SK-N-SH treated with all-trans-retinoic acid at 6 μM for 48 hours (cell line): ENCODE measurements at regions not wholly inside any gene's neighbourhood (a gene's known extent, or its start where the extent isn't known, plus 50 kb on each side); places are given as distances from the start of the nearest gene placed in this dataset.
A peak's percentile ranks its signal among the peaks of the same experiment; 100 is the strongest.

Source experiments
- ATAC-seq: fragments of 200-7000 bp; cut with Tn5 transposase; 3 replicates; pipeline ENCODE4 v1.9.1; 2020; ENCODE audit warnings: mild to moderate bottlenecking, moderate library complexity
- ARNTL ChIP-seq: fragments of 450-650 bp; formaldehyde crosslinking; IDR thresholded peaks from 2 replicates; pipeline ENCODE4 v1.5.0; 2020; ENCODE audit warnings: low read depth, mild to moderate bottlenecking, moderate library complexity, borderline replicate concordance
- CREB5 ChIP-seq: fragments of 250-450 bp; sonication (Bioruptor Pico); IDR thresholded peaks from 2 replicates; pipeline ENCODE4 v1.5.1; 2020; ENCODE audit warnings: low read depth, mild to moderate bottlenecking, moderate library complexity
- CSDC2 ChIP-seq: fragments of 250-450 bp; sonication (Bioruptor Pico); IDR thresholded peaks from 2 replicates; pipeline ENCODE4 v1.5.0; 2020; ENCODE audit warnings: mild to moderate bottlenecking, moderate library complexity
- ESRRG ChIP-seq: fragments of 250-450 bp; sonication (Bioruptor Pico); IDR thresholded peaks from 2 replicates; pipeline ENCODE4 v1.6.1; 2021; ENCODE audit warnings: mild to moderate bottlenecking
- GLIS3 ChIP-seq: fragments of 250-450 bp; sonication (Bioruptor Pico); IDR thresholded peaks from 2 replicates; pipeline ENCODE4 v1.5.0; 2020; ENCODE audit warnings: mild to moderate bottlenecking, moderate library complexity
- ISL1 ChIP-seq: fragments of 250-450 bp; sonication (Bioruptor Pico); IDR thresholded peaks from 2 replicates; pipeline ENCODE4 v2.1.2; 2022; ENCODE audit warnings: mild to moderate bottlenecking, moderate library complexity
- POU6F1 ChIP-seq: fragments of 250-450 bp; sonication (Bioruptor Pico); IDR thresholded peaks from 2 replicates; pipeline ENCODE4 v1.8.0; 2021; ENCODE audit warnings: low read depth, mild to moderate bottlenecking, moderate library complexity, borderline replicate concordance
- RARB ChIP-seq: fragments of 250-450 bp; sonication (Bioruptor Pico); IDR thresholded peaks from 2 replicates; pipeline ENCODE4 v1.8.0; 2021; ENCODE audit warnings: mild to moderate bottlenecking, moderate library complexity
- SNAI2 ChIP-seq: fragments of 250-450 bp; sonication (Bioruptor Pico); IDR thresholded peaks from 2 replicates; pipeline ENCODE4 v1.5.0; 2020; ENCODE audit warnings: mild to moderate bottlenecking, moderate library complexity
- TCF4 ChIP-seq: fragments of 250-450 bp; sonication (Bioruptor Pico); IDR thresholded peaks from 2 replicates; pipeline ENCODE4 v1.8.0; 2021; ENCODE audit warnings: mild to moderate bottlenecking, moderate library complexity, borderline replicate concordance
- TOX ChIP-seq: fragments of 250-450 bp; sonication (Bioruptor Pico); IDR thresholded peaks from 2 replicates; pipeline ENCODE4 v1.8.0; 2021; ENCODE audit warnings: mild to moderate bottlenecking, moderate library complexity, borderline replicate concordance
- ZC3H10 ChIP-seq: fragments of 250-450 bp; sonication (Bioruptor Pico); IDR thresholded peaks from 2 replicates; pipeline ENCODE4 v1.5.1; 2021; ENCODE audit warnings: mild to moderate bottlenecking, moderate library complexity
- ZFP3 ChIP-seq: fragments of 250-450 bp; sonication (Bioruptor Pico); IDR thresholded peaks from 2 replicates; pipeline ENCODE4 v1.5.0; 2020; ENCODE audit warnings: mild to moderate bottlenecking, moderate library complexity
- ZFP30 ChIP-seq: fragments of 450-650 bp; formaldehyde crosslinking; IDR thresholded peaks from 2 replicates; pipeline ENCODE4 v1.5.0; 2022; ENCODE audit warnings: mild to moderate bottlenecking, moderate library complexity
- ZNF565 ChIP-seq: fragments of 450-650 bp; formaldehyde crosslinking; conservative IDR thresholded peaks from 2 replicates; pipeline ENCODE4 v1.5.0; 2020; ENCODE audit warnings: low read depth, mild to moderate bottlenecking, moderate library complexity
- ZNF70 ChIP-seq: fragments of 450-650 bp; formaldehyde crosslinking; IDR thresholded peaks from 2 replicates; pipeline ENCODE4 v1.5.0; 2020; ENCODE audit warnings: mild to moderate bottlenecking, moderate library complexity
- ZNF8 ChIP-seq: fragments of 450-650 bp; formaldehyde crosslinking; IDR thresholded peaks from 2 replicates; pipeline ENCODE4 v1.5.0; 2020; ENCODE audit warnings: mild to moderate bottlenecking, moderate library complexity
- TF ChIP-seq, protein P1 (sequence below): fragments of 250-450 bp; sonication (Bioruptor Pico); IDR thresholded peaks from 2 replicates; pipeline ENCODE4 v1.5.1; 2021; ENCODE audit warnings: mild to moderate bottlenecking, moderate library complexity
- TF ChIP-seq, protein P2 (sequence below): fragments of 250-450 bp; sonication (Bioruptor Pico); IDR thresholded peaks from 2 replicates; pipeline ENCODE4 v1.5.0; 2020; ENCODE audit warnings: mild to moderate bottlenecking, moderate library complexity

DNA sequence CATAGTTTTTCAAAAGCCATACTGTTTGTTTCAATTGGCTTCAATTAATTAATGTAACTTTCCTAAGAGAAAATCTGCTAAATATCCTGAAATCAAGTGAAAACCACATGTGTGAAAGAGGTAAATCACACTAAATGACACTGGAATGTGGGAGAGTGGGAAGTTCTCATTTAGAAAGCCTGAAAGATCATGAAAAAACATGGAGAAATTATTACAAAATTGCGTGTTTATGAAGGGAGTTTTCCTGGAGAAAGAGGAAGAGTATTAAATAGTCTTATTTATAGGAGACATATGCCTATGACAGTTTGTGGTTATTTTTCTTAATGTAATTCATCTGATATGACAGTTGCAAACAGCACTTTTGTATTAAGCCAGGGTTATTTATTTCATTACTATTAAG is 183.7 kb downstream of the DKK2 start:
- no peak for TF ChIP-seq GLIS3 (CRISPR knock-in tag)
- no peak for TF ChIP-seq ESRRG (CRISPR knock-in tag)
- TF ChIP-seq ZNF565 (CRISPR knock-in tag) = no peak
- no peak for TF ChIP-seq ZNF8 (CRISPR knock-in tag)
- no peak; the same call in 2 of the 3 replicates for ATAC-seq

DNA sequence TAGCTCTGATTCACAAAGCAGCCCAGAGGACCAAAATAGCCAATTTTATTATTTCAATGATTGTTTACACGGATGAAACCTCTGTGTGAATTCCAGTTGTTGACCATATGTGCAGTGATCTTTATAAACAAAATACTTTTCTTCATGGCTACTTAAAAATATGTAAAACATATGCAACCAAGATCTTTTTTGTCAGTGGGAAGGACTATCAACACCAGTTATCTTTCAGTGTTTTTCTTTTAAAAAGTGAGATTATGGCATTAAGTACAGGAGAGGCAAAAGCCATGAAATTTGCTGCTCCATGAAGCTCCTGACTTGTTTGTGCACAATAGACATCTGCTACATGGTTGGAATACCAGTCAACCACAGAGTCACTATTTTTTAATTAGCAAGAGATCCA is 184.4 kb downstream of the DKK2 start:
- TF ChIP-seq ZNF70 (no peak), ZFP30 (CRISPR knock-in tag) (no peak)
- ATAC-seq = peak; percentile 28; the same call in 2 of the 3 replicates

DNA sequence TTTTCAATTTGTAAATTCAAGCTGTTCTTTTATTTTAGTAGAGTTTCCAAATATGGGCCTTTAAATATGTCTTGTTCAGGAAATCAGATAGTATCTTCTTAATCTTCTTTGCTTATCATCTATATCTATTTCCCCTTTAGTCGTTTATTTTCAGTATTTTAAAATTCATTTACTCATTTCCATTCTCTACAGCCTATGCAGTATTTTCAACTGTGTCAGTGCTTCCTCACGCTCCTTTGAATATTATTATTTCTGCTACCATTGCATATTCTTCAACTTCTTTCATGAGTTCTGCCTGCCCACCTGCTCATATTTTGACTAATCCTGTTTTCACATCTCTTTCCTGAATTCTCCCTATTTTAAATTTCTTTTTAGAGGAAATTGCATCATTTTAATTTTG is 185.4 kb downstream of the DKK2 start:
- no peak for ATAC-seq
- TF ChIP-seq ISL1 (CRISPR knock-in tag) (no peak), POU6F1 (no peak), TCF4 (no peak), RARB (CRISPR knock-in tag) (no peak), ZFP30 (CRISPR knock-in tag) (no peak), ZFP3 (CRISPR knock-in tag) (no peak), CSDC2 (CRISPR knock-in tag) (no peak), TOX (no peak), GLIS3 (CRISPR knock-in tag) (no peak), ZNF565 (CRISPR knock-in tag) (no peak), SNAI2 (CRISPR knock-in tag) (no peak), ZNF8 (CRISPR knock-in tag) (no peak), ARNTL (CRISPR knock-in tag) (no peak)
- TF ChIP-seq, protein P1, sequence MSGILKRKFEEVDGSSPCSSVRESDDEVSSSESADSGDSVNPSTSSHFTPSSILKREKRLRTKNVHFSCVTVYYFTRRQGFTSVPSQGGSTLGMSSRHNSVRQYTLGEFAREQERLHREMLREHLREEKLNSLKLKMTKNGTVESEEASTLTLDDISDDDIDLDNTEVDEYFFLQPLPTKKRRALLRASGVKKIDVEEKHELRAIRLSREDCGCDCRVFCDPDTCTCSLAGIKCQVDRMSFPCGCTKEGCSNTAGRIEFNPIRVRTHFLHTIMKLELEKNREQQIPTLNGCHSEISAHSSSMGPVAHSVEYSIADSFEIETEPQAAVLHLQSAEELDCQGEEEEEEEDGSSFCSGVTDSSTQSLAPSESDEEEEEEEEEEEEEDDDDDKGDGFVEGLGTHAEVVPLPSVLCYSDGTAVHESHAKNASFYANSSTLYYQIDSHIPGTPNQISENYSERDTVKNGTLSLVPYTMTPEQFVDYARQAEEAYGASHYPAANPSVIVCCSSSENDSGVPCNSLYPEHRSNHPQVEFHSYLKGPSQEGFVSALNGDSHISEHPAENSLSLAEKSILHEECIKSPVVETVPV (CRISPR knock-in tag) = no peak
- TF ChIP-seq, protein P2, sequence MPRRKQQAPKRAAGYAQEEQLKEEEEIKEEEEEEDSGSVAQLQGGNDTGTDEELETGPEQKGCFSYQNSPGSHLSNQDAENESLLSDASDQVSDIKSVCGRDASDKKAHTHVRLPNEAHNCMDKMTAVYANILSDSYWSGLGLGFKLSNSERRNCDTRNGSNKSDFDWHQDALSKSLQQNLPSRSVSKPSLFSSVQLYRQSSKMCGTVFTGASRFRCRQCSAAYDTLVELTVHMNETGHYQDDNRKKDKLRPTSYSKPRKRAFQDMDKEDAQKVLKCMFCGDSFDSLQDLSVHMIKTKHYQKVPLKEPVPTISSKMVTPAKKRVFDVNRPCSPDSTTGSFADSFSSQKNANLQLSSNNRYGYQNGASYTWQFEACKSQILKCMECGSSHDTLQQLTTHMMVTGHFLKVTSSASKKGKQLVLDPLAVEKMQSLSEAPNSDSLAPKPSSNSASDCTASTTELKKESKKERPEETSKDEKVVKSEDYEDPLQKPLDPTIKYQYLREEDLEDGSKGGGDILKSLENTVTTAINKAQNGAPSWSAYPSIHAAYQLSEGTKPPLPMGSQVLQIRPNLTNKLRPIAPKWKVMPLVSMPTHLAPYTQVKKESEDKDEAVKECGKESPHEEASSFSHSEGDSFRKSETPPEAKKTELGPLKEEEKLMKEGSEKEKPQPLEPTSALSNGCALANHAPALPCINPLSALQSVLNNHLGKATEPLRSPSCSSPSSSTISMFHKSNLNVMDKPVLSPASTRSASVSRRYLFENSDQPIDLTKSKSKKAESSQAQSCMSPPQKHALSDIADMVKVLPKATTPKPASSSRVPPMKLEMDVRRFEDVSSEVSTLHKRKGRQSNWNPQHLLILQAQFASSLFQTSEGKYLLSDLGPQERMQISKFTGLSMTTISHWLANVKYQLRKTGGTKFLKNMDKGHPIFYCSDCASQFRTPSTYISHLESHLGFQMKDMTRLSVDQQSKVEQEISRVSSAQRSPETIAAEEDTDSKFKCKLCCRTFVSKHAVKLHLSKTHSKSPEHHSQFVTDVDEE (CRISPR knock-in tag) = no peak

DNA sequence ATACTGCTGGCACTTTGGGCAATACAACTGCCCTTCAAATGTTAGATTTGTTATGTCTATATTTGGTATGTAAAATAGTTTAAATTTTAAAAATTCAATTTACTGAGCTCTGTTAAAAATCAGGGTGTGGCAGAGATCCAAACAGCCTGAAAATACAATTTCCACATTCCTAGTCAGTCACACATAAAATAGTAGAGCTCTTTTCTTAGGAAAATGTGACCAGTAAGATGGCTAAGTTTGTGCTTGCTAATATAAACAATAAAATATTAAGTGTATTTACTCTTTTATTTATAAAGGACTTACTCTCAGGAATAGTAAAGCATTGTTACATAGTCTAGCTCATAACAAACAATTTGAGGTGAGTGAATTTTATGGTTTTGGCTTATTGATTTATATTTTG is 200.2 kb downstream of the DKK2 start:
- peak; percentile 80 for ATAC-seq
- no peak for TF ChIP-seq SNAI2 (CRISPR knock-in tag)
- TF ChIP-seq ZFP30 (CRISPR knock-in tag) = no peak
- peak; percentile 44 for TF ChIP-seq ISL1 (CRISPR knock-in tag)
- no peak for TF ChIP-seq POU6F1

- ATAC-seq = no peak
- no peak for TF ChIP-seq ZNF8 (CRISPR knock-in tag)
Observed at GRCh38 chr4:106830879-106831278, 205.2 kb downstream of the DKK2 start.

DNA sequence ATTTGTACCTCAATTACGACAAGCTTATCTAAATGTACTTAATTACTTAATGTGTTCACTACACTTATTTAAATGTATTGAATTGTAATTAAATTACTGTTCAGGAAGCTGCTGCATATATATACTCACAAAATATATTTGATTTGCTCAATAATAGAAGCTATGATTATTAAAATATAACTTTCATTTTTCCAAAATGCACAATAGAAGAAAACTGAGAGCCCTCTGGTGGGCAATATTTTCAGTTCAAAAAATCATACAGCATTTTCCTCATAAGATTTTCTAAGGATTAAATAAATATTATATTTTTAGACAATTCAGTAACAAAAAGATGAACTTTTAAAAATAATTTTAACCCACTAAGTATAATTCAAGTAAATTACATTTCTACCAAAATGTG is 217.3 kb downstream of the DKK2 start:
- TF ChIP-seq GLIS3 (CRISPR knock-in tag) (no peak), ESRRG (CRISPR knock-in tag) (no peak), ZC3H10 (no peak), CREB5 (CRISPR knock-in tag) (no peak)
- TF ChIP-seq, protein P1 (CRISPR knock-in tag) = no peak
- no peak for ATAC-seq
